HG02642 (cell line): ENCODE measurements at regions not wholly inside any gene's neighbourhood (a gene's known extent, or its start where the extent isn't known, plus 50 kb on each side); places are given as distances from the start of the nearest gene placed in this dataset.
A peak's percentile ranks its signal among the peaks of the same experiment; 100 is the strongest.
"Not testable (repeated sequence)": the region's sequence is repeated elsewhere in the genome, so short reads cannot be mapped to it uniquely, and the experiment has no call there.

Source experiments
- ATAC-seq: cut with Tn5 transposase; IDR thresholded peaks from one replicate; pipeline ENCODE4 v1.9.1; 2021; ENCODE audit warnings: mild to moderate bottlenecking; ENCODE audit not compliant: unreplicated experiment, poor library complexity

GRCh38 chr10:90096196-90096595 is 394.8 kb downstream of the KIF20B start:
- no peak for ATAC-seq

GRCh38 chr10:90107581-90107980 is 406.2 kb downstream of the KIF20B start:
- not testable (repeated sequence) for ATAC-seq

DNA sequence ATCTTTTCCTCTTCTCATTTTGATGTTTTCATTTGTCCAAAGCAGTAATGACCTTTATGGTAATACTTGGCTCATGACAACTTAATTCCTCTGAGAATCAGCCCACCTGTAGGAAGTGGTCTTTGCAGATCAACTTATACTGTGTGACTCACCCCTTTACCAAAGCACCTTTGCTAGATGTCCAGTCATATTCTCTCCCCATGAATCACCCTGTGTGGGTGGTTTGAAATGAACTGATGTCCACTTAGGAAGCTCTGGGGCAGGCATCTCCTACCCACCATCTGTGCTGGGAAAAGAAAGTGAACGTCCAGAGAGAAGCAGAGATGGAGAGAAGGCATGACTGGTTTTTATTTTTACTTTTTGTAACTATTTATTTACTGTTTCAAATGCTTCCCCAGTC is 410.3 kb downstream of the KIF20B start:
- ATAC-seq: no peak

DNA sequence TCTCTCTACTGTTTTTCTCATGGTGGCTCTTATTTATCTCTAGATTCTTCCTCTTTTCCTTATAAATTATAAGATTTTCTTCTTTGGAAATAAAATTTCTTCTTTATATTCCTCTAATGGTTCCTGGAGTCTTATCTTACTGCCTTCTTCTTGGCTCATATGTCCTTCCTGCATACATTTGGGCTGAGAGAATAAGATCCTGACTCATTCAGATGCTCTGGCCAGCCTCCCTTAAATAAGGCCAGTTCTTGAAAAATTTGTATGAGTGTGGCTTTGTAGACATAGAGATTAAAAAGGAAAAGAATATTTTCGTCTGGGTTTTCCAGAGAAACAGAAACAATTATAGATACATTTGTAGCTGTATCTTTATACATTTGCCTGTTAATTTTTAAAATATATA is 411.3 kb downstream of the KIF20B start:
- ATAC-seq: no peak

DNA sequence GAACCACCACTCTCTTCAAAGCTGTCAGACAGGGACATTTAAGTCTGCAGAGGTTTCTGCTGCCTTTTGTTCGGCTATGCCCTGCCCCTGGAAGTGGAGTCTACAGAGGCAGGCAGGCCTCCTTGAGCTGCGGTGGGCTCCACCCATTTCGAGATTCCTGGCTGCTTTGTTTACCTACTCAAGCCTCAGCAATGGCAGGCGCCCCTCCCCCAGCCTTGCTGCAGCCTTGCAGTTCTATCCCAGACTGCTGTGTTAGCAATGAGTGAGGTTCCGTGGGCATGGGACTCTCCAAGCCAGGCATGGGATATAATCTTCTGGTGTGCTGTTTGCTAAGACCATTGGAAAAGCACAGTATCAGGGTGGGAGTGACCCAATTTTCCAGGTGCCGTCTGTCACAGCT is 417.2 kb downstream of the KIF20B start:
- ATAC-seq: not testable (repeated sequence)

GRCh38 chr10:90119631-90120280 is 418.4 kb downstream of the KIF20B start:
- not testable (repeated sequence) for ATAC-seq

GRCh38 chr10:90125456-90126255 is 424.3 kb downstream of the KIF20B start:
- ATAC-seq: no peak

DNA sequence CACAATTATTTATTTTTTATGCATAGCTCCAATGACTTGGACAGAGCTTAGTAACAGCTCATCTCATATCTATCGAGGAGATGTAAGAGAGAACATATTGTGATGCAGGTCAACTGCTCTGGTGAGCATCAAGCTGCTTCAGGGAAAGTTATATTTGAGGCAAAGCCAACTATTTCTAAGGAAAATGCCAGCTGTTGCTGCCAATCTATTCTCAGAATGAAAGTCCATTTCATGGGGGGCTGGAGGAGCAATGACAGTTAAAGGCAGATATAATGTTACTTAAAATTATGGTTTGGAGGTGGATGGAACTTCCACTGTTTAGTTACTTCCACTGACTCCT is 424.8 kb downstream of the KIF20B start:
- no peak for ATAC-seq

DNA sequence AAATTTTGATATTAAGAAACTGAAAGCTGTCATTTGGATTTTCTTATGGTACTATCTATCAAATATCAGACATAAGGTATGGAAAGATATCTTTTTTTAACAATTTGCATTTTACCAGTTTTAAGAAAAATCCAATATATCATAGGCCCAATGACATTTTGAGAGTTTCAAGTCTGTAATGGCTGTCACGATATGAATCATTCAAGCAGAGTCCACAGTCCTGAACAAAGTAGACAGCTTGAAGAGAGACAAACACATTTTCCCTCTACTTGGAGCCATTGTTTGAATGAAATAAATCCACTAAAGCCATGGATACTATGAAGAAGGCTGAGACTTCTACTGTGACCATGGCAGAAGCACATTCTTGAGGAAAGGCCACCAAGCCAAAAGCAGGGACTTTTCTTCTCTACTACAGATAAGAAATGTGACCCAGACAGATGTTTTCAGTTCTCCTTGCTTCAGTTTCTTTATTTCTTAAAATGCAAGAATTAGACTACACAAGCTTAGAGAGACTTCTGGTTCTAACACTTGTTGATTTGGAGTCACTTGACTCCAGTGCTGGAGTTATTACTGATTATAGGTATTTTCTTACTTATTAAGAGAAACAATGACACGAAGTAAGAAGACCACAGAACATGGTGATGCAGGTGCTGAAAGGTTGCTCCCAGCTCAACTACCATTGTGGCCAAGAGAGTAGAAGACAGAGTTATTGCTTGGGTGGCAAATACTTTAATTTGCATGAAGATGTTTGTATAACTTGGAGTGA is 429.1 kb downstream of the KIF20B start:
- peak; percentile 53 for ATAC-seq

GRCh38 chr10:90133606-90134005 is 432.2 kb downstream of the KIF20B start:
- ATAC-seq: no peak

GRCh38 chr10:90136731-90137316 is 435.4 kb downstream of the KIF20B start:
- no peak for ATAC-seq

DNA sequence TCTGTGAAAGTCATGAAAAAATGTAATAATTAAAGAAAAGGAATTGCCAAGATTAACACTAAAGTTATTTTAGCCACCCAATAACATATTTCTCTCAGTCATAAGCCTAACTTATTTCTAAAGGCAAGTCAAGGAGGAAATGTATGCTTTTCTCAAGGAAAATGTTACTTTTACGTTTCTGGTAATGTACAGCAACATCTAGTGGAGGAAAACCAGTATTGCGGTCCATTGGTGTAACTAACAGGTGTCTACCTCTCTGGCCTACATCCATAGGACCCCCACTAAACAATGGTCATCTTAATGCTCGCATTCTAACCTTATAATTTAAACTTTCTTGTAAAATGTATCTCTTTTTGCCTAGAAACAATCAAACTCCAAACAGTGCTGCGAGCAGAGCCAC is 437.5 kb downstream of the KIF20B start:
- no peak for ATAC-seq

DNA sequence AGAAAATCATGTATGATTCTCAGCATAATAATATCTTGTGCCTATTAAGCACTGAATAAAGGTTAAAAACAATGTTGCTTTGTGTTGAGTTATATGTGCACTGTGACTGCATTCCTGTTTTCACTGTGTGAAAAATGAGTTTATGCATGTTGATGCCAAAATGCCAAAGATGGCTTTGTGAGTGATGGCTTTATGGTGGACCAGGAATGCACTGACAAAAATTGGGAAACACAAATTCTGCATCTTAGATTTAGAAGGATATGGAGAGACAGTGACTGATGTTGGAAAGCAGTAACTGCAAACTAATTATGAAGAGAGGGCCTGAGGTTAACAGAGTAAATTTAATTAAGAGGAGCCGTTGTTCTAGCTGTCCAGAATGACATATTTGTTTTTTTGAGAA is 440.4 kb downstream of the KIF20B start:
- ATAC-seq: no peak

GRCh38 chr10:90143937-90144336 is 442.5 kb downstream of the KIF20B start:
- ATAC-seq: no peak

DNA sequence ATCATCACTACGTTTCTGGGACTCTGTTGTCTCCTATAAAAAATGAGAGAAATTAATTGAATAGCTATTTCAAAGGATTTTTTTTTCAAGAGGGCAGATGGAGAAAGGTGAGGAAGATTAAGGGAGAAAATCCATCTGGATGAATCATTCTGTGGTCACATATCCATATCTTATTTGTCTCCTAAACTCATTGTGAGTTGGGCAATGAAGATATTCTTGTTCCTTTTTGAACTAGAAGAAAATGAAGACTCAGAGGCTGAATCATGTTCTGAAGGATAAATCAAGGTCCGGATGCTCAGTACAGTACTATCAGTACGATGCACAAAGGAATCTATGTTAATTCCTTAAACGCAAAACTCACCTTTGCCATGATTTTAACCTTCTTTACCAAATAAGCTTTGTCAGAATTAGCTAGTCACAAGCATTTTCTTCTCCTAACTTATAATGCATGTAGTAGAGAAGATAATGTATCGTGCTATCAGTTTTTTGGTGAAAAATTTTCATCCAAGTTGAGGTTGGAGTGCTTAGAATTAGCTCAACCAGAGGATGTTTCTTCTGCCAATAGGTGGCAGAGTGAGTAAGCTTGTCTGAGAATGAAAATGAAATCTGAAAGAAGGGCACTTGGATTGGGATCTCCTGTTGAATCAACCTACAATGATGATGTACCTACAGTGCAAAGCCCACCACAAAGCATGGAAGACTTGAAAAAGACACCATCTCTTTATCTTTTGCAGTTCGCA is 446.9 kb downstream of the KIF20B start:
- no peak for ATAC-seq

GRCh38 chr10:90149563-90149962 is 448.2 kb downstream of the KIF20B start:
- no peak for ATAC-seq

GRCh38 chr10:90162271-90162853 is 461.0 kb downstream of the KIF20B start:
- no peak for ATAC-seq

DNA sequence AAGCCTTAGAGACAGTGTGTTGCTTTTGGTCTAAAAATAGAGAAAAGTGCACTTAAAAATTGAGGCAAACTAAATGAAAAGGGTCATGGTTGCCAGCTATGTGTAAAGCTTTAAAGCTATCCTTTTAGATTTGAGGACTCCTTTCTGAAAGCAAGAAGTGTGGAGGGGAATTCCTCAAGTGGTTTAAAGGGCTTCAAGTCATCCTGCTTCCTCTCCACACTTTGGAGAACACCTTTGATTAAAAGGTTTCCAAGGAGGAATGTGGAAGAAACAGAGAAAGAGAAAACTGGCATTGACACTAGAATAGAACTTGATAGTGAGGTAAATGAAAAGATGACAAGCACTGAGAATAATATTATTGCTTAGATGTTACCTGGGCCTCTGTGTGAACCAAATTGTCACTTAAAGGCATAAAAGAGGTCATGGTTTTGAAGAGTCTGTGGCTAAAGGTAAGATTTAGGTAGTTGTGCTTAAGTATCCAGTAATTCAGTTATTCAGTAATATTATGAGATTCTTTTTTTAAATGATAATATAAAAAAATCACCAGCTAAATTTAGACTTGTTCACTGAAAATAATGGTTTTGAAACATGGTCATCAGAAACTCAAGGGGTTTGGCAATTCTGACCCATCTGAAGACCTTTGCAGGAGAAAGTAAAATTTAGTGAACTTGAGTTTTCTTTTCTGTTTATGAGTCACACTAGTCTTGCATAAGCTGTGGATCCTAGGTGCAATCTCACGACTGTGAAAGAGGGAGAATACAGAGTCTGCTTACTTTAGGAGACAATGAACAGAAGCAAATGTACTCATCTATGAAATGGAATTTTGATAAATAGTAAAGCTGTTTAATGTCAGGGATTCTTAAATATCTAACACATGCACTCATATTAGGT is 466.0 kb downstream of the KIF20B start:
- ATAC-seq: peak; percentile 50

GRCh38 chr10:90168244-90168643 is 466.9 kb downstream of the KIF20B start:
- no peak for ATAC-seq
